Retina (tissue), 1 donor: ENCODE measurements at regions not wholly inside any gene's neighbourhood (a gene's known extent, or its start where the extent isn't known, plus 50 kb on each side); places are given as distances from the start of the nearest gene placed in this dataset.
A peak's percentile ranks its signal among the peaks of the same experiment; 100 is the strongest.
"Not testable (repeated sequence)": the region's sequence is repeated elsewhere in the genome, so short reads cannot be mapped to it uniquely, and the experiment has no call there.

ENCODE experiments used
- DNase-seq: peaks from one replicate; pipeline ENCODE4 v3.0.0-alpha.2; 2016

DNA sequence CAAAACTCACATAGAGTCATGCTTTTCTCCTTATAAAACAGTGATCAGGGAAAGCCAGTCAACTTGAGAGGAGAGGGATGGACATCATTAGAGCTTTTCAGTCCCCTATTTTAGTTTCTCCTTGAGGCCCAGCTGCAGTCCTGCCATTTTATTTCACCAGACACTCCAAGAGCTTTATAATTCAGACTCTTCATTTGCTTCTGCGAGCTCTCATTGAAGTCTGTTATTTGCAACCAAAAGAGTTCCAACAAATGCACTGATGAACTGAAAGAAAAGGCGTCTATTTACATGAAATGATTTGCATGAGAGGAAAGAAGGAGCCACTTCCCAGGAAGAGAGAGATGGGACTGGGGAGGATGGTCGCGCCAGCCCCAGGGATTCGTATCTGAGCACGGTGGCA, 86.8 kb downstream of the NDUFA12 start:
- no peak for DNase-seq

DNA sequence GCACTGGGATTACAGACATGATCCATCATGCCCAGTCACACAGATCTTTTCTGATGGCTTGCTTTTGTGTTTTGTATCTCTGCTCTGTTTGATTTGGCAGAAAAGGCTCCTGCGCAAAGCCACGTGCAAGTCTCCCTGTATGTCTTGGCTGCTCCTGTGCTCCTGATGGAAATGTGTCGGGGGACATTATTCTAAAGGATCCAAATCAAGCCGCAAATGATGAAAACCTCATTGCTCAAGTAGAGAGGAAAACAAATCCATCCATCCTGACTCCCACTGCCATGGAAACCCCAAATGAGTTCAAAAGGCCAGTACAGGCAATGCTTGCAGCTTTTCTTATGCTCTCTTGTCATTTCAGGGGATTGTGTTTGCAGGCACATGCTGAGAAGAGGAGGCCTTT, 93.8 kb downstream of the NDUFA12 start:
- DNase-seq = peak; percentile 39

DNA sequence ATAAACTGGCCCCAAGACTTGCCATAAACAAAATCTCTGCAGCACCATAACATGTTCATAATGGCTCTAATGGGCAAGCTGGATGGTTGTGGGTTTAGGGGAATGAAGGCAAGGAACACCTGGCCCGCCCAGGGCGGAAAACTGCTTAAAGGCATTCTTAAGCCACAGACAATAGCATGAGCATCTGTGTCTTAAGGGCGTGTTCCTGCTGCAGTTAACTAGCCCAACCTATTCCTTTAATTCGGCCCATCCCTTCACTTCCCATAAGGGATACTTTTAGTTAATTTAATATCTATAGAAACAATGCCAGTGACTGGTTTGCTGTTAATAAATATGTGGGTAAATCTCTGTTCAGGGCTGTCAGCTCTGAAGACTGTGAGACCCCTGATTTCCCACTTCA, 97.7 kb downstream of the NDUFA12 start:
- not testable (repeated sequence) for DNase-seq

DNA sequence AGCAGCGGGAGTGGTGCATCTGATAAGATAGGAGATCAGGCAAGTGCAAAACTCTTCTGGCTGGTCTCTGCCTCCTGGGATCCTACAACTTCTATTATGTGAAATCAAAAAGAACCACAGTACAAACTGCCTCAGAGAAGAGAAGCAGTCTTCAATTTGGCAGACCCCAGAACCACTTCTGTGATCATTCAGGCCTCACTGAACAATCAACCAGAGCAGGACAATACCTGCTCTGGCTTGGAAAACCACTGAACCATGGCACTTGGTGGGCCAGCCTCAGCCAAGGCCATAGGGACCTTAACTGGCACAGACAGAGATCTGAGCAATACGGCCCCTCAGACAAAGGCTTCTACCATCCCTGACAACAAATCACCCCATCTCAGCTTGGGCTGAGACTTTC, 103.0 kb downstream of the NDUFA12 start:
- no peak for DNase-seq

DNA sequence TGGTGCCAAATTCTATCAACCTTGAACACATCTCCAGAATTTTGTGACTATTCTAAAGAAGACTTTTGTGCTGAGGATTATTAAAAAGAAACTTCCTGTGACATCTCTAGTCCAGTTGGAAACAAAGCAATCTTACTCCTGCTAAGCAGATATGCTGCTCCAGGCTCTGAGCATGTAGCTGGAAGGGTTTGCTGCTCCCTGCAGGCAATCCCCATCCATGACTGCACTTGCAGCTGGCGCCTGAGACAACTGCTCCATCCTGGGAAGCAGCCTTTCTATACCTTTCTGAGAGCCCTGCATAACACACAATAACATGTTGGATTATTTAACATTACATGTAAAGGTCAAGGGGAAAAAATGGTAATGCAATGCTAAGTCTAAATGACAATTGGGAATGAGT, 105.1 kb downstream of the NDUFA12 start:
- no peak for DNase-seq

DNA sequence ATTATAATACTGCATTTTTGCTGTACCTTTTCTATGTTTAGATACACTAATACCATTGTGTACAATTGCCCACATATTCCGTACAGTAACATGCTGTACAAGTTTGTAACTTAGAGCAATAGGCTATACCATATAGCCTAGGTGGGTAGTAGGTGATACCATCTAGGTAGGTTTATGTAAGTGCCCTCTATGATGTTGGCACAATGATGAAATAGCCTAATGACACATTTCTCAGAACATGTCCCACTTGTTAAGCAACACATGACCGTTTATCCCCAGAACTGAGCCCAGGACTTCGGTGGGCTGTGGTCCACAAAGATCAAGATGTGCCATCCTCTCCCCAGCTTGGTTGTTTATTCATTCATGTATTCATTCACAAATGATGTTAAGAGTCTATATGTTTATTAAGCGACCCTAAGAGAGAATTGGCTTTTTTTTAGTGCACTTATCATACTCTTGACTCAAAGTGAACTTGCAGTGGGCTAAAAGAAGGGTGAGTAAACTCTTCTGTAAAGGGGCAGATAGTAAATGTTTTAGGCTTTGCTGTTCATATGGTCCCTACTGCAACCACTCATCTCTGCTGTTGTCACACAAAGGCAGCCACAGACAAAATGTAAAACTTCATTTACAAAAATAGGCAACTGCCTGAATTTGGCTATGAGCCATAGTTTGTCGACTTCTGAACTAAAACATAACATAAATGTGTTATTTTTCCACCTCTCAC, 110.8 kb downstream of the NDUFA12 start:
- no peak for DNase-seq

DNA sequence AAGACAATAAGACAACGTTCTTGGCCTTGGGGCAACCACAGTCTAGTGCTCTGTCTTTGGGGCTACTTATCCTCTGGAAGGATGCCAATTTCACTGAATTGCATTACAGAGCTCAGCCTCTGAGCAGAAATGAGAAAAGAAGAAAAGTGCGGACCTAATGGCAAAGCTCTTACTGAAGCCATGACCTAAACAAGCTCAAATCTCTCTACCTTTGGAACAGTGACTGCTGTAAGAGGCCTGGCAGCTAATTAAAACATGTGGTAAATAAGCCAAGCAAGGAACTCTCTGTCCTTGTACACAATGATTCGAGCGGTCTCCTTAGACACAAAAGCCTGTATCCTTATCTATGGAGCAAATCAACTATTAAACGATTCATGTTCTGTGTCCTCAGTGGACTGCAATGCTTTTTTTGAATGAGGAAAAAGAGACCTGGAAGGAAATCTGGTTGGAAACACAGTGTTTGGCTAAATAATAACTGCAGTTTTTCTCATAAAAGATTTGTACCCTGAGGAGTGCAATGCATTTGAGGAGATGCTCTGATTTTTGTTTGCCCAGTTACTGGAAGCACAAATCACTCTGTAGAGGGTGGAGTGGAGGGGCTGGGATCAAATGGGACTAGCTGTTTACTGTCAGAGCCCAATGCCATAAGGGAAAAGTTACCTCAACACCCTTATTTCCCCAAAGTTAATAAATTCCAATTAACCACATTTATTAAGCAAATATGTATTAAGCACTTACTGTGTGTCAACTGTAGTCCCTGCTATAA, 113.9 kb downstream of the NDUFA12 start:
- no peak for DNase-seq

DNA sequence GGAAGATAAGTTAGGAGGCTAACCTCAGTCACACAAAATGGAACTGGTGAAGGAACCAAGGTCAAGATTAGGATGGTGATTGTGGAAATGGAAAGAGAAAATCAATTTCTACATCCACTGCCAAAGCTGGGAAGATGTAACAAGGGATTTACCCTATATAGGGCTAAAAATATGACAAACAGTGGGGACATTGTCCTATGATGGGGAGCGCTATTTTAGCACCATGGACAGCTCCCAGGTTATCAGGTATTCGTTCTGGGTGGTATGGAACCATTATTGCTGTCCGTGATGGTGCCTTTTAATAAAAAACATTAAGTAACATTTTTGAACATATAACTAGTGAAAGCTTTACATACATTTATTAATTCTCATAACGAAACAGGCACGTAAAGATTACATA, 124.0 kb downstream of the NDUFA12 start:
- DNase-seq = no peak

DNA sequence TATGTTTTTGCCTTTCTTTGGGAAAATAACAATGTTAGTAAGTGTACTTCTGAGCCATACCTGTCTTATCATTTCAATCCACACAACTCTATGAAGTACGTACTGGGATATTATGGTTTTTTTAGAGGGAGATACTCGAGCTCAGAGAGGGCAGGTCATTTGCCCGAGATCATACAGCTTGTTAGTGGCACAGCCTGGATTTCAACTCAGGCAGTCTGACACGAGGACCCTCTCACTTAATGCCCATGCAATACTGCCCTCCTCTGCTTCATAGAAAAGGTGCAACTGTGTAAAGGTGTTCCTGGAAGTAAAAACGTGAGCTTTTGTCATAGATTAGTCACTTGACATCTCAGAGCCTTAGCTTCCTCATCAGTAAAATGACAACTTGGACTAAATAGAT, 128.0 kb downstream of the NDUFA12 start:
- DNase-seq = no peak

DNA sequence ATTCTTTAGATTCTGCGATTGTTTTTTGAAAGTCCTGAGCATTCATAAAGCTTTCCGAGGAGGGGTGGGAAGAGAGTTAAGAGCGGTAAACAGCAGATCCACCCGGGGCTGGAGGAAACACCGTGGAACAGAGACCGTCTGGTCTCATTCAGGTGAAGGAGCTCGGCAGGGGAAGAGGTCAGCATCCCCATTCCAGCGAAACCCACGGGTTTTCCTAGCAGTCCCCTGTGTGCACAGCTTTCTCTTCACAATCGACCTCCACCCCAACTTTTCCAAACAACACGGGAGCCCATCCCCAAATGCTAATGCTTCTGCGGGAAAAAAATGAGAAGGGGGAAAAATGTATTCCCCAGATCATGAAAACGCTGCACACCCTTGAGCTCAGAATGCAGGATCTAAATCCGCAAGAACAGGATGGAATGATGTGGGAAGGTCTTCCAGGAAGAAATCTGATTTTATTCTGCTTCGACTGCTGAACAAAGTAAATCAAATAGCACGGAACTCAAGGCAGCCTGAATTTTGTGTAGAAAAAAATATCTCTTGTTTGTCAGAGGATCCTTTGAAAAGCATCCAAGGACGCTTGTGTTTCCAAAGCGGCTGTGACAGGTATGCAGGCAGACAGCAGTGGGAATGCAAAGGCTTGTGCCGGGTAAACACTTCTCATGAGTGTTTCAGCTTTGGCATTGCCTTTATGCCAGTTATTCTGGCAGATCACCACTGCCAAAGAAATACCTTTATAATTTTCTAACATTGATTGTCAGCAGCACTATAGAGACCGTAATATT, 128.8 kb downstream of the NDUFA12 start:
- peak; percentile 37 for DNase-seq

DNA sequence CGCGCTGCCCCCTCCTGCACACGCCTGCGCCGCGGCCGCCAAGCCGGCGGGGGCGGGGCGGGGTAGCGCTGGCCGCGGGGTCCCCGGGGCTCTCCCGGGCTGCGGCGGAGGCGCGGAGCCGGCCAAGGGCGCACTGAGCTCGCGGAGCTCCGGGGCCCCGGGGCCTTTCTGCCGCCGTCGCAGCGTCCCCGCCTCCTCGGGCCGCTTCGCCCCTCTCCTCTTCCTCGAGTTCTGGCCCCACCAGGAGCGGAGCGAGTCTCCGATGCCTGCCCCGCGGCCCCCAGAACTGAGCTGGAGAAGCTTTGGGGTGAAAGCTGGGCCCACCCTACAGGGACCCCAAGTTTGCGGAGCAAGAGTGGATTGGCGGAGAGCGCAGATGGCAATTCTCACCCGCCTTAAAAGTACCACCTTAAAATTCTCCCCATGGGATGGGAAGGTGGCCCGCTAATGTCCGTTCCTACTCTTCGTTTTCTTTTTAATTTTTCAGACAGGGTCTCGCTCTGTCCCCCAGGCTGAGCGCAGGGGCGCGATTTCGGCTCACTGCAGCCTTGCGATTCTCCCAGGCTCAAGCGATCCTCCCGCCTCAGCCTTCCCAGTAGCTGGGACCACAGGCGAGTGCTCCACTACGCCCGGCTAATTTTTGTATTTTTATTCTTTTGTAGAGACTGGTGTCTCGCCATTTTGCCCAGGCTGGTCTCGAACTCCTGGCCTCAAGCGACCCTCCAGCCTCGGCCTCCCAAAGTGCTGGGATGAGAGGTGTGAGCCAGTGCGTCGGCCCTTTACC, 129.6 kb downstream of the NDUFA12 start:
- peak; percentile 55 for DNase-seq

DNA sequence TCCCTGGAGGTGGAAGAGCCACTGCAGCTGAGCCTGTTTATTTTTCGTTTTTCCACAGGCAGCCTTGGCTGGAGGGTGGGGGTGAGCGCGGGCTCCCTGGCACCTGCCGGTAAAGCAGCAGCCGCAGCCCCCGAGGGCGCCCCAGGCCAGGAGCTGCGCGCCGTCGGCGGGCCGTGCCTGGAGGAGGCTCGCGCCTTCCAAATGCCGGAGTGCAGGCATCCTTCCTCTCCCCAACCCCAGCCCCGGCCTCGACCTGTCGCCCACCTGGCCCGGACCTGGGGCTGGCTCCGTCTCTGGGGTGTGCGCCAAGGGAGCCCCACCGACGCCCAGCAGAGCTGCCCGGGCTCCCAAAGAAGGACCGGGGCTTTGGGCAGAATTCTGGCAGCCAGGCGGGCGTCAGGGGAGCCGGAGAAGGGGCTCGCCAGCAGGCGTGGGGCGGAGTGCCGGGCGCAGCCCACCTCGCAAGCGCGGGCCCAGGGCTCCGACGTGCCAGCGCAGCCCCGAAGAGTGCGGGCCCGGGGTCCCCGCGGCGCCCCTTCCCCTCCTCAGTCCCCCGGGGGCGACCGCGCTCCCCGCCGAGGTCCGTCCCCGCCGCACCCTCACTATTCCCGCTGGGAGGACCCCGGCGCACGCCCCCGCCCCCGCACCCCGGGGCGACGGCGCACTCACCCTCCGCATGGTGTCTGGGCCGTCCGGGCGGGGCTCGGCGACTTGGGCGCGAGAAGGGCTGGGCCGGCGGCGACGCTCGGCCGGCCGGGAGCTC, 130.3 kb downstream of the NDUFA12 start:
- DNase-seq = peak; percentile 65

DNA sequence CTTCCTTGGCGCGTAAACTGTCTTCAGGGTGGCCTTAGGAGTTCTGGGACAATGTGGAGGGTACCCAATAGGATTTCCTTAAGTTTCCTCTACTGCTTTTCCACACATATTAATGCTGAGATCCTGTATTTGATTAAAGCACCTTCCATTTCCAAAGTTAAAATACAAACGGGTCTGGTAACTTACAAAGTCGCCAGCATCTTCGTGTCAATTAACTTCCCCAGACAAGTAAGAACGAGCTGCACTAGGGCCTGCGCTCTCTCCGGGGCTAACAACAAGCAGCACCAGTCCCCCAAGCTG, 130.9 kb downstream of the NDUFA12 start:
- no peak for DNase-seq

DNA sequence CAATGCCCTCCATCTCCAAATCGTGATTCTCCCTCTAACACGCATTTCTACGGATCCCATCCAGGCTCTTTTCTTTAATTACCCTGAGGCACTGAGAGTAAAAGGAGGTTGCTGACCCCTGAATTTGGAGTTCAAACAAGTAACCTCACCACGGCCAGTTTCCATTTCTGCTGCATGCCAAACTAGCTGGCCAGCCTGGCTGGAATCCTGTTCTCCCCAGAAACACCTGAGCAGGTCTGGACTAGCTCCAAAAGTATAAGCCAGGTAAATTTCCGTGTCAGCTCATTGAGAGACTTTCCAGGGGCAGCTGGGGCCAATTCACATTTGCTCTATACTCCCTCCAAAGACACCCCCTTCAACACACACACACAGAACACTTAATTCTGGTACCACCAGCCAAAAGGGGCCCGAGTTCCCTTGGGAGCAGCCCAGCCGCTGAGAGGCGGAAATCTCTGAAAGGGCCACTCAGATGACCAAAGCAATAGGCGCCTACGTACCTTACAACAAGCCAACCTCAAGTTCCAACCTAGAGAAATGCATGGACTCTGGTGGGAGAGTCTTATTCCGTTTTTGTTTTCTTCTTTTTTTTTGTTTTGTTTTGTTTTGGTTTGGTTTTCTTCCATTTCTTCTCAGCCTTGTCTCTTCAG, 131.4 kb downstream of the NDUFA12 start:
- DNase-seq = no peak

DNA sequence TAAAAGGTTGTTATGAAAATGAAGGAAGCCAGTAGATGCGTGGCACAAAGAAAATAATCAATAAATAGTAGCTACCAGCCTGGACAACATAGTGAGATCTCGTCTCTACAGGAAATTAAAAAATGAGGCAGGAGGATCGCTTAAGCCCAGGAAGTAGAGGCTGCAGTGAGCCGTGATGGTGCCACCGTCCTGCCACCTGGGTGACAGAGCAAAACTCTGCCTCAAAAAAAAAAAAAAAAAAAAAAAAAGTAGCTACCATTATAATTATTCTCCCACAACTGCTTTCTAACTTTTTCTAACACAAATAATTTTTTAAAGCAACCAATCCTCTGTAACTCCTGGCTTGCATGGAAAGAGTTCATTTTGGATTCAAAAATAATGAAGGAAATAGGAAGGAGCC, 133.0 kb downstream of the NDUFA12 start:
- no peak for DNase-seq

DNA sequence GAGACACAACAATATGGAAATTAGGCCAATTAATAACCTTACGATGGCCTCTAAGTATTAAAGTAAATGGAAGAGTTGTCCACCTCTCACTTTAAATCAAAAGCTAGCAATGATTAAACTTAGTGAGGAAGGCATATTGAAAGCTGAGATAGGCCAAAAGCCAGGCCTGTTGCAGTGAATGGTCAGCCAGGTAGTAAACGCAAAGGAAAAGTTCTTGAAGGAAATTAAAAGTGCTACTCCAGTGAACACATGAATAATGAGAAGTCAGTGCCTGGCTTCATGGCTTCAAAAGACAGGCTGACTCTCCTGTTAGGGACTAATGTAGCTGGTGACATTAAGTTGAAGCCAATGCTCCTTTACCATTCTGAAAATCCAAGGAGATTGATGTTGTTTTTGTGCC, 135.3 kb downstream of the NDUFA12 start:
- DNase-seq = no peak

DNA sequence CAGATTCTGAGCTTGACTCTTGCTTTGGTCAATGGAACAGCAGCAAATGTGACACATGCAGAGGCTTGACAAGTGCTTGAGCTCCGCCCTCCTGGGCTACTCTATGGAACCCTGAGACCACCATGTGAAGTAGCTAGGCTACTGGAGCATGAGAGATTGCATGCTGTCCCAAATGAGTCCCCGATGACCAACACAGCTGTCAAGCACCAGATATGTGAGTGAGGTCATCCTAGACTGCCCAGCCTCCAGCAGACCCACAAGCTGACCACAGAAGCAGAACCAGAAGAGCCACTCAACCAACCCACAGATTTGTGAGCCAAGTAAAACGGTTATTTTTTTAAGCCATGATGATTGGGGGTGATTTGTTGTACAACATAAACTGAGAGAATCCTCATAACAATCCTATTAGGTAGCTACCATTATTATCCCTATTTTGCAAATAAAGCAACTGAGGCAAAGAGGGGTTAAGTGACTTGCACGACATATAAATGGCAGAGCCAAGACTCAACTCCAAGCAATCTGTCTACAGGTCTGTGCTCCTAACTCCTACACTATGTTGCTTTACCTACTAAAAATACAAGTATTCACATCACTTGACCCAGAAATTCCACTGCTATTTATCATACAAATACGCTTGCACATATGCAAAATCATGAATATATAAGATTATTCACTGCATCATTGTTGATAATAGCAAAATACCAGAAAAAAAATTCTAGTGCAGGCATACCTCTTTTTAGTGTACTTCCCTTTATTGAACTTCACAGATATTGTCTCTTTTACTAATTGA, 136.2 kb downstream of the NDUFA12 start:
- no peak for DNase-seq

DNA sequence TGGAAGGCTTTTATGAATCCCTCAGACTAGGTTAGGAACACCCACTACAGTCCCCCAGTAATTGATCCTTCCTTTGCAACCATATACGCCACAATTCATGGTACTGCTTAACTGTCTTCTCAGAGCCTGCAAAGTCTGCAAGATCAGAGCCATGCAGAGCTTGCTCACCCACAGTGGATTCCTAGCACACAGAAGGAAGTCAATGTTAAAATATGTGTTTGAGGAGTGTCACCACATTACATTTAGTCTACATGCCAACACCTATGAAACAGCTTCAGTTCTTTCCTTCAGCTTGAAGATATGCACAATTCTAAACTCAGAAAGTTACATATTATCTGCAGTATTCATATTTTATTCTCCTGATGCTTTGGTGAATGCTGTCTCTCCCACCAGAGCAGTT, 138.5 kb downstream of the NDUFA12 start:
- DNase-seq = no peak

DNA sequence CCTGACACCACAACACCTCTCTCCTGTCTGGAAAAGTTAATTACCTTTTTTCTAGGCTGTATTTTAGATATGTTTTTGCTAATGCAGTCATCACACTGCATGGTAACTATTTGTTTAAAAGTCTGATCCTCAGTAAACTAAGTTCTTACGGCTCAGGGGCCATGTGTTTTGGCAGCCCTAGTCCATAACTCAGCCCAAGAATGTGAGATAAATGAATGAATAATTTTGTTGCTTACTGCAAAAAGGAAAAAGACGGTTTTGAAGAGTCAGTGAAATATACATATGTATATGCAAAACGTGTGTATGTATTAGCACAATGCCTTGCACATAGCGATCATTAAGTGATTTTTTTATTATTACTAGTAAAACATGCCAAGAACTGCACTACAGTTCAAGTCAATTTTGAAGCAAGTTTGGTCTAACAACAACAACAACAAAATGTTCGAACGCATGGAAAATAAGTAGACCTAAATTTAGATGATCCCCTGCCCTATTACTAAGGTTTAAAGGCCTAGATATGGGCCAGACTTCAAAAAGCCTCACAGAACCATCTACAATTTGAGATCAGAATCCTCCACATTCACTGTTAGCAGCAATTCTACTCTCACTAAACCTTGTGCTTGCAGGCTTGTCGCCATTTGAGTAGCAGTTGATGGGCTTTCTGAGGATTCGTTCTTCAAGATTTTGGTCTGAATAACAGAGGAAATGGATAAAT, 140.0 kb downstream of the NDUFA12 start:
- no peak for DNase-seq

DNA sequence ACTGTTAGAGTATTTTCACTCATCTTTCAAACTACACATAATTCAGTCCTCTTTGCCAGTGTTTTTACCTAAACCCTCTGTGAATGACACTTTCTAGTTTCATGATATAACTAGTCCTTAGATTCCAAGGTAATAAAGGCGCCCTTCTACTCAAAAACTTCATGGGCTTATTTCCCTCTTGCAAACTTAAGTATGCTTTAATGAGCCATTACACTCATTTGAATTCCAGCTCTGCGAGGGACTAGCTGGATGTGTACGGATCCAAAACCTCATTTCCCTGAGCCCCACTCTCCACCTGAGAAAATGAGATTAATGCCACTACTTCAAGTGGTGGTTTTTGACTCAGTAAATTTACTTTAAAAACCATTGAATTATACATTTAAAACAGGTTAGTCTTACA, 141.1 kb downstream of the NDUFA12 start:
- no peak for DNase-seq
